ENCODE measurements at regions not wholly inside any gene's neighbourhood (a gene's known extent, or its start where the extent isn't known, plus 50 kb on each side); places are given as distances from the start of the nearest gene placed in this dataset.
"Not testable (repeated sequence)": the region's sequence is repeated elsewhere in the genome, so short reads cannot be mapped to it uniquely, and the experiment has no call there.

GRCh38 chr1:189522441-189522840 is 955.2 kb downstream of the BRINP3 start:
- DNase-seq = no peak

- DNase-seq = no peak
These were observed 953.2 kb downstream of the BRINP3 start for GRCh38 chr1:189524501-189524900.

DNA sequence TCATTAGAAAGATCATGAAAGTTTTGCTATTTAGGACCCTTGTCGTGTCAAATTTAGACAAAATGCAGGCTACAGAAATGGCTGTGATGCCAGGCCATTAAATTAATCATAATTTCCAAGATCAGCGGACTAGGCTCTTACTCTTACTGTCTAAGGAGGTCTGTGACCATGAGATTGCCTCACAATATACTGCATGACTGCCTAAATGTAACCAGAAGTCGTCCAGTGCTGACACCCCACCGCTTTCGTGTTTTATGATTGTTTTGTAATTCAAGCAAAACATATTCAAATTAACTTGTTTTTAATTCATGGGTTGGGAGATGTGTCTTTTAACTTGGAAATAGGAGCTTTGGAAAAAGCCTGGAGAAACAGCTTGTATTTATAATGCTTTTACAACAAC is 947.5 kb downstream of the BRINP3 start:
- DNase-seq = no peak

- DNase-seq = no peak
These were observed 939.4 kb downstream of the BRINP3 start for GRCh38 chr1:189538271-189538670.

DNA sequence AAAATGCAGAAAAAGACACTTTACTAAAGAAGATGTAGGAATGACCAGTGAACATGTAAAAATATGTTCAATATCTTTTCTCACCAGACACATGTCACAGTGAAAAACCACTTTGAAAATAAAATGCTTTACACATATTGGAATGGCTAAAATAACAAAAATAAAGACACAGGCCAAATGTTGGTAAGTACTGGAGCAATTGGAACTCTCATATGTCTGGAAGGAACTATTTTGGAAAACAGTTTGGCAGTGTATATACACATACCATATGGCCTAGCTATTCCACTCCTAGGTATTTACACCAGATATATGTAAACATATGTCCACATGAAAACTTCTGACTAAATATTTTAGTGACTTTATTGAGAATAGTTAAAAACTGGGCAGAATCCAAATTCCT is 927.2 kb downstream of the BRINP3 start:
- no peak for DNase-seq

DNA sequence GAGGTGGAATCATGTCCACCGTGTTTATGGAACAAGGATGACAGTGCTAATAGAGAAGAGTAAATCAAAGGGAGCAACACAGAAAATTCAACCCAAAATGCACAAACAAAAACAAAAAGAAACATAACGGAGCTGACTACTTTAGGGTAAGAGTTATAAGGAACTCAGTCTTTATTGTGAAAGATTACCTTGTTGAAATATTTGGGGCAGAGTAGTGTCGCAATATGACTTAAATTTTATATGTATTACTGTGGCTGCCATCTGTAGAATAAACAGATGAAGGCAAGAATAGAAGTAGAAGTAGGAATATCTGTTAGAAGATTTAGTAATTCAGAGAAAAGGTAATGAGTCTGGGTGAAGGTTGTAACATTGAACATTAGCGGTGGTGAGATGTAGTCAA is 913.9 kb downstream of the BRINP3 start:
- DNase-seq = no peak

DNA sequence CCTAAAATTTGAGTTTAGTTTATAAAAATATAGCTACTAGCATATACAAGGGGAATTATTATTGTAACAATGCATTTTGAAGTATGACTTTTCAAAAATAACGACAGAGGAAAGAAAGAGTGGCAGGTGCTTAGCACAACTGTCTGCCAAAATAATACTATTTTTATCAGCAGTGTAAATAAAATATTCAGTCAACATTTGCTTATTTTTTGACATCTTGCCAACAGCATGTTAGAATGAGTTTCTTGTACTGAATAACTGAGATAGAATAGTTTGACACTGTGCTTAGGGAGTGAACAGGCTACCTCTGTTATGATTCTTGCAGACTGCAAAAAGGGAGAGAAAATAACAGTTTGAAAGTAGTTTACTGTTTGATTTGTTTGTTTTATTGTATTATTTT is 909.8 kb downstream of the BRINP3 start:
- DNase-seq = no peak

DNA sequence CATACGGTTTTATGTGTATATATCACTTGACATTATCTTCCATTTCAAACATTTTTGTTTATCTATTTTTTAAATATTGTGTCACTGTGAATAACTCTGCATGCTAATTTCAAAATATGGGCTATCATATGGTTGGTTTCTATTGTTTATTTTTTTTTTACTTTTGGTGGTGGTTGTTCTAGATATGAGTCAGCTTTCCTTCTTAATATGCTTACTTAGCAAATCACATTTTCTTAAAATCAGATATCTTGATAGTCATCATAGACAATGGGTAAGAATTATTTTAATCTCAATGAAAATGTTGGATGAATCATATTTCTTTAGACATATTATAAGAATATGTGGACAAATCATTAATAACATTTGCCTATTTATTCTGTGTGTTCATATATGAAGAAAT is 881.5 kb downstream of the BRINP3 start:
- no peak for DNase-seq

- DNase-seq = peak; percentile 33
These were observed 880.6 kb downstream of the BRINP3 start for GRCh38 chr1:189597083-189597482.

DNA sequence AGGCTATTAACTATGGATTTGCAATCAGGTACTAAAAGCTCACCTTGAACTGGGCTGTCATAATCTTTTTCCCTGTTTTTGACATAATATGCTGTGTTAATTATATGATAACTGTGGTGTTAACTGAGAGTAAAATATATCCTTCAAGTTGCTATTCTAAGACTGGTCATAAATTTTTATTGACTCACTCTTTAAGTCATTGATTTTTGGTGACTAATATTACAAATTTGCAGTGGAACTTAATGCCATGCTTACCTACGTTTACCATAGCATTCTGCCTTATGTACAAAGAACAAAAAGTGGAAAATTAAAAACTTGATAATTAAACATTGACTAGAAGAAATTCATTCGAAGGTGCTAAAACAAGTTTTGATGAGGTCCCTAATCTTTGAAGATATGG is 872.4 kb downstream of the BRINP3 start:
- no peak for DNase-seq

DNA sequence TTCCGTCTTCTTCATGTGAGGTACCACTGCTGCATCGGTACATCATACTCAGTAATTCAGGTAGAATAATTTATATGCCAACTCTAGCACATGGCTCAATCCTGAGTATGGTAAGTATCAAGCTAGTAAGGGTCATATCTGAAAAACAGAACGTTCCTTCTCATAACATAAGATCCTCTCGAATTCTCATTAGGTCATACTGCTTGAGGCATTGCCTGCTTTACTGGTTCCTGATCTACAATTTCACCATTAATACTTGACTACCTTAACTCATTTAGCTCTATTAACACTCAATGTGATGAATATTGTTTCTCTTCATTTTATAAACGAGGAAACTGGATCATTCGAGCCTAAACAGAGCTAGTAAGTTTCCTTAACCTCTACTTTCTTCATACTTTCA is 871.6 kb downstream of the BRINP3 start:
- no peak for DNase-seq

DNA sequence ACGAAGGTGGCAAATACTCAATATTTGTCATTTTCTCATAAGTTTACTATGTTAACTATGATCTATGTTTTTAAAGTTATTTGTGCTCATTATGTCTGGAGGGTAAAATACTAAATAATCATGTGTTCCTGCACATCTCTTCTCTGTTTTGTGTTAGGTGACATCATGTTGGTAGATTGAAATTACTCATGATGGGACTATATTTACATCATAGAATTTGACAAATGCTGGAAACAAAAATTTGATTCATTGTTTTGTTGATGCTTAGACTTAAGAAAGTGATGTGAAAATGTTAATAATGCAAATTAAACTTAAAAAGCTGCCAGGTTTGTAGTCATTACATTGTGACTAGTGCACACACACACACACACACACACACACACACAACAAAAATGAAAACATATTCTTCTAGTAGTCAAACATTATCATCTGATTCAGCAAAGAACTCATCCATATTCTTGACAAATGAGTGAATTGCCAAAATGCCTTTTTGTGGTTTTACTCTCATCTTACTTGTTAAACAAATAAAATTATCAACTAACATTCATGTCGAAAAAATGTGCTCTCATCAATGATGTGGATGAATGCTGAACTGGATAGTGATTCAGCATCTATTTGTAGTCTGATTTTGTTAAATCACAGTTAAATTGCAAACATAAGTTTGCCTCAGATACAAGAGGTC is 870.7 kb downstream of the BRINP3 start:
- no peak for DNase-seq

DNA sequence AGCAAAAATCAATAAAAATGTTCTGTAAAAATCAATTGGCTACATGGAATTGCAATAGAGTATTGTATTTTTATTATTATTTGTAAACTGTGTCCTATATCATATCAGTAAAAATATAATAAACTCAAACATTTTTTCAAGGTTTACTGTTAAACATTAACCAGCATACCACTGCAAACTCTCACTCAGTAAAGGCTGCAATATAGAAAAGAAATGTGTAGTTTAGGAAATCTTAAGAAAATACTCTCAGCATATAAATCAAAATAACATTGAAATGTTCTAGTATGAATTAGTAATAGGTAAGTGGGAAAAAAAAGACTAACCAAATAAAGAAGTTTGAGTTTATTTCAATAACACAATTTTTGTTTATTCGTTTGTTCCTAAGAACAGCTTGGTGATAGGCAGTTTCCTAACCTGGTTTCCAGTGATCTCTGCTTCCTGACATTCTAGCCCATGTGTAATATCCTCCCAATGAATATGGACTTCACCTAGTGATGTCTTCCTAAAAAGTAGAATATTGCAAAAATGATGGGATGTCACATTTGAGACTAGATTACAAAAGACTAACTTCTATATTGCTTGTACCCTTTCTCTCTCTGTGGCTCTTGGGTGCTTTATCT is 870.1 kb downstream of the BRINP3 start:
- DNase-seq = no peak

- DNase-seq = no peak
These were observed 868.5 kb downstream of the BRINP3 start for GRCh38 chr1:189609167-189609566.

DNA sequence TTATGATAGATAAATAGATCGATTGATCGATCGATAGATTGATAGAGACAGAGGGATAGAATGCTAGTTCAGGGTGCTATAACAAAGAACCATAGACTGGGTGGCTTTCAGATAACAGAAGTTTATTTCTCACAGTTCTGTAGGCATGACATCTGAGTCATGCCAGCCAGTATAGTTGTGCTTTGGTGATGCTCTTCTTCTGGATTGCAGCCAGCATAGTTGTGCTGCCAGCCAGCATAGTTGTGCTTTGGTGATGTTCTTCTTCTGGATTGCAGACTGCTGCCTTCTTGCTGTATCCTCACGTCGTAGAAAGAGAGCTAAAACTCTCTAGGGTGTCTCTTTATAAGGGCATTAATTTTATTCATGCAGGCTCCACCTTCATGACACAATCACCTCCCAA is 860.8 kb downstream of the BRINP3 start:
- DNase-seq = no peak

DNA sequence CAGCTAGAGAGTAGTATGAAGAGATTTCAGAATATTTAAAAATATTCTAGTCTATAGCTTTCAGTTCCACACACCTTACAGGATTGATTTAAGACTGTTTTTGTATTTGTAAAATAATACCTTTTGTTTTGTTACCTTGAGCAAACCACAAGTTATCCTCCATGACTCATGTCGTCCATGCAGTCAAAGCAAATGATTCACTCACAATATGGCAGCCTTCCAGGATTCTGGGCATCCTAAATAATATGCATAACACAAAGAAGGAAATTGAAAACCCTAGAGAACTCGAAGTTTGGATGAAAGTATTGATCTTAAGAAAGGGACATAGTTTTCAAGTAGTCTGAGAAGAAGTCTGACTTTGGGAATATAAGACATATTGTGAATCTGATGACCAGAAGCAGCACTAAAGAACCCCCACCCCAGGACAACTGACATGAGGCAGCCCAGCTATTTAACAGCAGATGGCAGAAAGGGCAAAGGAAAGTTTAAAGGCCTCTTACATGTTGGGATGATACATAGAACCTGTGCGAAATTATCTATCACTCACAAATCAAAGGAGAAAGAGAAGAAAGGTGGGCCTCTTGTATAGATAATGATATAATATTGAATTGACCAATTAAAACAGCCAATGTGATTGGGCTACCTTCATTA is 857.9 kb downstream of the BRINP3 start:
- no peak for DNase-seq

DNA sequence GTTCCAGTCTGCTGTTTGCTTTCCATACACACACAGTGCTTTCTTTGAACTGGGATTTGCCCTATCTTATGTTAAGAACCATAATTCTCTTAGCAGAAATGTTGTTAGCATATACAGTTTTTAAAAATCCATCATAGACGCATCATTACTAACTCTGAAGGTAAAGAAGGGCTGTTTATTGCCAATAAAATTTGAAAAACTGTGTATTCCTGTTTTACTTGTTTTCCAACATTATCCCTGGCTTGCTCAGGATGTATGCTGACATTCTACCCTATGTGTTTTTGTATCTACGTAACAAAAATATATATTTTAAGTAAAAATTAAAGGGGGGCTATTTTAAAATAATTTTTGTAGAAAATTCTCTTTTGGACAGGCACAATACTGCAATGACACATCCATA is 857.2 kb downstream of the BRINP3 start:
- DNase-seq = no peak

DNA sequence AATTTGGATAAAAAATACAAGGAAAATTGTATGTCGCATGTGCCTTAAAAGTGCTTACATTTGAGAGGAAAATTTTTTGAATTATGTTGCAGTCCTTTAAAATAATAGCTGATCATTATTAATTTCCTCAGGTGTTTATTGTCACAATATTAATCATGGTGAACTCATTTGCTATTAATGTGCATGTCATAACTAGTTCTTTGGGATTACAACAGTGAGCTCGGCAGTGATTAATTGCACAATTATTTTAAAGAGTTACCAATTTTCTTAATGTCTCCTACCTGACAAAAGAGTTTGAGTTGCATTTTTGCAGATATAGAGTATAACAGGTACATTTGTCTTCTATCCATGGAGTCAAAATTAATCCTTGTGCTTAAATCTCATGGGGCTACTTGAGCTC is 854.3 kb downstream of the BRINP3 start:
- no peak for DNase-seq

- no peak for DNase-seq
These were observed 850.2 kb downstream of the BRINP3 start for GRCh38 chr1:189627427-189627826.

- no peak for DNase-seq
These were observed 848.8 kb downstream of the BRINP3 start for GRCh38 chr1:189628857-189629256.

DNA sequence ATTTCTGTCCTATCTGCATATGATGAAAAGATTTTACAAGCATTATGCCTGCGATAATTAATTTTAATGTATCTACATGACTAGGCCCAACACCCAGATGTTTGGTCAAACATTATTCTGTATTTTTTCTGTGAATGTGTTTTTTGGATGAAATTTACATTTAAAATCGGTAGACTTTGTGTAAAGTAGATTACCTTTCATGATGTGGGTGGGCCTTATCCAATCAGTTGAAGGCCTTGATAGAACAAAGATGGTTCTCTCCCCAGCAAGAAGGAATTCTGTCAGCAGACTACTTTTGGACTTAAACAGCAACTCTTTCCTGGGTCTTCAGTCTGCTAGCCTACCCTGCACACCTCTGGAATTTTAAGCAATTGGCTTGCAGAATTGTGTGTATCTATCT is 844.0 kb downstream of the BRINP3 start:
- no peak for DNase-seq

DNA sequence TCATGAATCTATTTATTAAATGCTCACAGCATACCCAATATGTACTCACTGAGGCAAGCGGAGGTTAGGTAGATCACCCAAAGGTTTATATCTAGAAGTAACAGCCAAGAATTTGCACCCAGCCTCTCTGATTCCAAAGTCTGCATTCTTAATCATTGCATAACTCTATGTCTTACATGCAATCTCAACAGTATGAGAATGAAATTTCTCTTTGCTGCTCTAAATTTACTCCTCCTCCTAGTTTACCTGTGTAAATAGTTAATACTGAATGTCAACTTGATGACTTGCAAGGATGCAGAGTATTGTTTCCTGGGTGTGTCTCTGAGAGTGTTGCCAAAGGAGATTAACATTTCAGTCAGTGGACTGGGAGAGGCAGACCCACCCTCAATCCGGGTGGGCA is 840.6 kb downstream of the BRINP3 start:
- DNase-seq = no peak

- DNase-seq = not testable (repeated sequence)
These were observed 833.5 kb downstream of the BRINP3 start for GRCh38 chr1:189644156-189644555.

- no peak for DNase-seq
These were observed 832.7 kb downstream of the BRINP3 start for GRCh38 chr1:189644970-189645369.

DNA sequence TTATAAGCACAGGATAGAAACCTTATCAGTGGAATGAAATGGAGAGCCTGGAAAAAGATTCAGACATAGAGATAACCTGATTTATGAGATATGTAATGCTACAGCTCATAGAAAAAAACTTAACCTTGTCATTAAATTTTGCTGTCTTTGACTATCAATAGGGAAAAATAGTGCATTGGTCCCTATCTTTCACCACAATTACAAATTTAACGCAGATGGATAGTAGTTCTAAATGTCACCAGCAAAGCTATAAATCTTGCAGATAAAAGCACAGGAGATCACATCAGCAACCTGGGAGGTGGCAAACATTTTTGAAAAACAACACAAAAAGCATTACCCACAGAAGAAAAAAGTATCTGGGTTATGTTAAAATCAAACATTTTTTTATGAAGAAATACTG is 831.6 kb downstream of the BRINP3 start:
- no peak for DNase-seq
